ENCODE measurements at regions not wholly inside any gene's neighbourhood (a gene's known extent, or its start where the extent isn't known, plus 50 kb on each side); places are given as distances from the start of the nearest gene placed in this dataset.

DNA sequence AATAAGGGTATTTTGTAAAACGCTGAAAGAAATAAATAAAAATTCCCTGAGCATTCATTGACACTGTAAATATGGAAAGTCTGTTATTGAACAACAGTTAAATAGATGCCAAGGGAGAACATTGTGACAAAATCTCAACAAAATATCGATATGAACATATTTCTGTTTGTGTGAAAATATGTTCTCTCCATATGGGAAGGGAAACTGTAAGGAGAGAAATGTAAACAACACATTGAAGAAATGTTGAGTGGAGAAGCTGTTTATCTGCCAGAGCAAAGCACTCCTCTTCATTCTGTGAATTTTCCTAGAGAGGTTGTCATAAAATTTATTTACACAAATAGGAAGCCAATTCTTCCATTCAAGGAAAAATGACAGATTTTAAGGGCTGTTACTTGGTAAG is 57.1 kb upstream of the EOMES start:
- Histone ChIP-seq H3K36me3 (ENCODE audit: insufficient read depth, low read length) (no peaks in the 10 kb centered on the region), H3K27me3 (ENCODE audit: insufficient read depth, low read length) (peaks cover 14% of the 10 kb centered on the region; the same call in 1 of the 2 replicates), H3K4me1 (ENCODE audit: control insufficient read depth, insufficient read depth, low read length, unreplicated experiment) (no peaks in the 10 kb centered on the region), H3K4me3 (ENCODE audit: low read depth, low read length) (no peak overlapping the region), H3K27ac (ENCODE audit: low read depth, low read length) (no peak overlapping the region), H2AFZ (ENCODE audit: low read length, unreplicated experiment) (no peak overlapping the region), H3K79me2 (ENCODE audit: control insufficient read depth, insufficient read depth, low read length, unreplicated experiment) (no peaks in the 10 kb centered on the region)

DNA sequence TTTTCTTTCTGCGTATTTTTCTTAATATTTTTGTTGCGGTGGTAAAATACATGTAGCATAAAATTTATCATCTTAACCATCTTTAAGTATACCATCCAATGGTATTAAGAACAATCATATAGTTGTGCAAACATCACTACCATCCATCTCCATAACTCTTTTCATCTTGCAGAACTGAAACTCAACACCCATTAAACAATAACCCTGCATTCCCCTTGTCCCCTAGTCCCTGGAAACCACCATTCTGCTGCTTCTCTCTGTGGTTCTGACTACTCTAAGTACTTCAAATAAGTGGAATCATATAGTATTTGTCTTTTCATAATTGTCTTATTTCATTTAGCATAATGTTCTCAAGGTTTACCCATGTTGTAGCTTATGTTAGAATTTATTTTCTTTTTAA is 67.3 kb upstream of the EOMES start:
- Histone ChIP-seq H3K27ac (ENCODE audit: low read depth, low read length) (no peak overlapping the region), H3K27me3 (ENCODE audit: insufficient read depth, low read length) (peaks cover 25% of the 10 kb centered on the region), H2AFZ (ENCODE audit: low read length, unreplicated experiment) (no peak overlapping the region), H3K4me3 (ENCODE audit: low read depth, low read length) (no peak overlapping the region), H3K4me1 (ENCODE audit: control insufficient read depth, insufficient read depth, low read length, unreplicated experiment) (no peaks in the 10 kb centered on the region), H3K36me3 (ENCODE audit: insufficient read depth, low read length) (no peaks in the 10 kb centered on the region), H3K79me2 (ENCODE audit: control insufficient read depth, insufficient read depth, low read length, unreplicated experiment) (no peaks in the 10 kb centered on the region)

DNA sequence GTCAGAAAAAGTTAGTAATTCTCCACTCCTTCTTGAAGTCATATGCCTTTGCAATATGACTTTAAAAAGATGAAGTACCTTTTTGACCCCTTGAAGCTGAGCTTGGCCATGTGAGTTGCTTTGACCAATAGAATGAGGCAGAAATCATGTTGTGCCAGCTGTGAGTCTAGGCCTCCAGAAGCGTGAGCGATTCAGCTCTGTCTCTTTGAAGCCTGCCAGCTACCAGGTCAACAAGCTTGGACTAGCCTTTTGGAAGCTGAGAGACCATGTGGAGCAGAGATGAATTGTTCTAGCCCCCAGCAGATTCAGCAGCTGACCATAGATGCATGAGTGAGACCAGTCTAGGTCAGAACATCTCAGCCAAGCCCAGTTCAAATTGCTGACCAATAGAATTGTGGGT is 69.8 kb upstream of the EOMES start:
- no peaks in the 10 kb centered on the region for H3K79me2 ChIP-seq (ENCODE audit: control insufficient read depth, insufficient read depth, low read length, unreplicated experiment)
- H2AFZ ChIP-seq (ENCODE audit: low read length, unreplicated experiment) = no peak overlapping the region
- no peaks in the 10 kb centered on the region for H3K36me3 ChIP-seq (ENCODE audit: insufficient read depth, low read length)
- H3K27me3 ChIP-seq (ENCODE audit: insufficient read depth, low read length) = peaks cover 15% of the 10 kb centered on the region; the same call in 1 of the 2 replicates
- no peaks in the 10 kb centered on the region for H3K4me1 ChIP-seq (ENCODE audit: control insufficient read depth, insufficient read depth, low read length, unreplicated experiment)
- no peak overlapping the region for H3K27ac ChIP-seq (ENCODE audit: low read depth, low read length)
- no peak overlapping the region for H3K4me3 ChIP-seq (ENCODE audit: low read depth, low read length)

DNA sequence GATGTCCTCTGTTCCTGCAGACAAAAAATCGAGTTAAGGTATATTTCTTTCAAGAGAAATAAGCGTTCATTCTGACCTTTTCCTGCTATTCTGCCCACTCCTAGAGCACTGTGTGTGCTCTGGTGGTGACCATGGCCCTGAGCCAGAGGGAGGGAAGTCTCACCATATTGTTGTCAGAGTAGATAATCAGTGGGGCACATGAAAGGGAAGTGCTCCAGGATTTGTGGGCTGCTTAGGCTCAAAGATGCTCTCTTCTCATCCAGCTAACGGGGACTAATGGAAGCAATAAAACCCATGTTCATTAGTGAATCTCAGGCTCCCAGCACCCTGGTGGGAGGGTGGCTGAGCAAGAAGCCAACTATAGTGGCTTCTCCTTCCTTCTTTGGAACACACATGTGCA is 70.7 kb upstream of the EOMES start:
- no peak overlapping the region for H3K27ac ChIP-seq (ENCODE audit: low read depth, low read length)
- no peaks in the 10 kb centered on the region for H3K36me3 ChIP-seq (ENCODE audit: insufficient read depth, low read length)
- H3K27me3 ChIP-seq (ENCODE audit: insufficient read depth, low read length) = peaks cover 15% of the 10 kb centered on the region; the same call in 1 of the 2 replicates
- no peak overlapping the region for H3K4me3 ChIP-seq (ENCODE audit: low read depth, low read length)
- H3K4me1 ChIP-seq (ENCODE audit: control insufficient read depth, insufficient read depth, low read length, unreplicated experiment) = no peaks in the 10 kb centered on the region
- no peaks in the 10 kb centered on the region for H3K79me2 ChIP-seq (ENCODE audit: control insufficient read depth, insufficient read depth, low read length, unreplicated experiment)
- no peak overlapping the region for H2AFZ ChIP-seq (ENCODE audit: low read length, unreplicated experiment)

DNA sequence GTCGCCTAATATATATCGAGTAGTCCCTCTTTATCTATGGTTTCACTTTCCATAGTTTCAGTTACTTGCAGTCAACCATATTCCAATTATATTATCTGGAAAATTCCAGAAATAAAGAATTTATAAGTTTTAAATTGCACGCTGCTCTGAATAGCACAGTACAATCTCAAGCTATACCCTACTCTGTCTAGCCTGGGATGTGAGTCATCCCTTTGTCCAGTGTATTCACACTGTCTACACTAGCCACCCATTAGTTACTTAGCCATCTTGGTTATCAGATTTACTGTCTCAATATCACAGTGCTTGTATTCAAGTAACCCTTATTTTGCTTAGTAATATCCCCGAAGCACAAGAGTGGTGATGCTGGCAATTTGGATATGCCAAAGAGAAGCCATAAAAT is 72.1 kb upstream of the EOMES start:
- Histone ChIP-seq H3K79me2 (ENCODE audit: control insufficient read depth, insufficient read depth, low read length, unreplicated experiment) (no peaks in the 10 kb centered on the region), H3K4me1 (ENCODE audit: control insufficient read depth, insufficient read depth, low read length, unreplicated experiment) (no peaks in the 10 kb centered on the region), H2AFZ (ENCODE audit: low read length, unreplicated experiment) (no peak overlapping the region)

DNA sequence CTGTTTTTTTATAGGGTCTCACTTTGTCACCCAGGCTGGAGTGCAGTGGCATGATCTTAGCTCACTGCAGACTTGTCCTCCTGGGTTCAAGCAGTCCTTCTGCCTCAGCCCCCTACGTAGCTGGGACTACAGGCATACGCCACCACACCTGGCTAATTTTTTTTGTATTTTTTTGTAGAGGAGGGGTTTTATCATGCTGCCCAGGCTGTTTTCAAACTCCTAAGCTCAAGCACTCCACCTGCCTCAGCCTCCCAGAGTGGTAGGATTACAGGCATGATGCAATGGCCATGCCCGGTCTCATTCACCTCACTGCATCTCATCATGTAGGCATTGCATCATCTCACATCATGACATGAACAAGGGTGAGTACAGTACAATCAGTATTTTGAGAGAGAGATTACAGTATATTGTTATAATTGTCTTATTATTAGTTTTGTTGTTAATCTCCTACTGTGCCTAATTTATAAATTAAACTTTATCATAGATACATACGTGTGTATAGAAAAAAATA is 74.3 kb upstream of the EOMES start:
- Histone ChIP-seq H3K4me1 (ENCODE audit: control insufficient read depth, insufficient read depth, low read length, unreplicated experiment) (no peaks in the 10 kb centered on the region), H2AFZ (ENCODE audit: low read length, unreplicated experiment) (no peak overlapping the region), H3K79me2 (ENCODE audit: control insufficient read depth, insufficient read depth, low read length, unreplicated experiment) (no peaks in the 10 kb centered on the region), H3K4me3 (ENCODE audit: low read depth, low read length) (no peak overlapping the region), H3K36me3 (ENCODE audit: insufficient read depth, low read length) (no peaks in the 10 kb centered on the region), H3K27me3 (ENCODE audit: insufficient read depth, low read length) (peaks cover 15% of the 10 kb centered on the region; the same call in 1 of the 2 replicates), H3K27ac (ENCODE audit: low read depth, low read length) (no peak overlapping the region)

More for the DNA sequence above, 72.1 kb upstream of the EOMES start:
- Histone ChIP-seq H3K4me3 (ENCODE audit: low read depth, low read length) (no peak overlapping the region), H3K27ac (ENCODE audit: low read depth, low read length) (no peak overlapping the region), H3K36me3 (ENCODE audit: insufficient read depth, low read length) (no peaks in the 10 kb centered on the region), H3K27me3 (ENCODE audit: insufficient read depth, low read length) (peaks cover 15% of the 10 kb centered on the region; the same call in 1 of the 2 replicates)

DNA sequence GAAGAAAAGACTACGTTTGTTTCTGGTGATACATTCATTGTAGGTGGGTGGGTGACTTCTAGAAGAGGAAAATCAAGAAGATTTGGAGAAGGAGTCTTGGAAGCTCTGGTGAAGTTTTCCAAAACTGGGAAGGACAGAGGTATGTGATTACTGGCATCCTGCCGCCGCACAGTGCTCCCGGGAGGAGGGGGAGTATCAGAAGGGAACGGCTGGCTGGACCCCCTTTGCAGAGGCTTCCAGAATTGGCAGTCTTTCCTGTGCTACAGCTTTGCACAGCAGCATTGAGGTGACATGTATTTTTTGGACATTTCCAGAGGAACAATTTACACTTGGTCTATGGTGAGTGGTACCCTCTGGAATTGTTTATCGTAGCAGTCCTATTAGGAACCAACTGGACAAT is 75.7 kb upstream of the EOMES start:
- Histone ChIP-seq H3K4me1 (ENCODE audit: control insufficient read depth, insufficient read depth, low read length, unreplicated experiment) (no peaks in the 10 kb centered on the region), H2AFZ (ENCODE audit: low read length, unreplicated experiment) (no peak overlapping the region), H3K27me3 (ENCODE audit: insufficient read depth, low read length) (peaks cover 15% of the 10 kb centered on the region; the same call in 1 of the 2 replicates), H3K36me3 (ENCODE audit: insufficient read depth, low read length) (no peaks in the 10 kb centered on the region), H3K27ac (ENCODE audit: low read depth, low read length) (no peak overlapping the region), H3K4me3 (ENCODE audit: low read depth, low read length) (no peak overlapping the region), H3K79me2 (ENCODE audit: control insufficient read depth, insufficient read depth, low read length, unreplicated experiment) (no peaks in the 10 kb centered on the region)

DNA sequence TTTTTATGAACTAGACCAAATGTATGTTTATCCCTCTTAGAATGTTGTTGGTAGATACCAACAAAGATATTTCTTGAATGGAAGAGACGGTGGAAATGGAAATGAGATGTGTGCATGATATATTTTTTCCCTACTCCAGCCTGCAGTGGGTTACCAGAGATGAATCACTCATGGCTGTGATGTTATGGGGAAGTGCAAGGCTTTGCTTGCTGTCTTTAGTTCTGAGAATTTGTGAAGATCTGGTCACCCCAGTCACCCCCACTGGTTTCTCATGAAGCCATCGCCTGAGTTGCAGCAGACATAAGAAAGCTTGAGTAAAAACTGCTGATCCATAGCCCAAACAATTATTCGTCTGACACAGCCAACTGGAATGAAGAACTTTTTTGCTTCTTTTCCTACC is 78.1 kb upstream of the EOMES start:
- no peaks in the 10 kb centered on the region for H3K36me3 ChIP-seq (ENCODE audit: insufficient read depth, low read length)
- H2AFZ ChIP-seq (ENCODE audit: low read length, unreplicated experiment) = no peak overlapping the region
- peaks cover 4% of the 10 kb centered on the region; the same call in 1 of the 2 replicates for H3K27me3 ChIP-seq (ENCODE audit: insufficient read depth, low read length)
- no peaks in the 10 kb centered on the region for H3K79me2 ChIP-seq (ENCODE audit: control insufficient read depth, insufficient read depth, low read length, unreplicated experiment)
- no peaks in the 10 kb centered on the region for H3K4me1 ChIP-seq (ENCODE audit: control insufficient read depth, insufficient read depth, low read length, unreplicated experiment)
- no peak overlapping the region for H3K27ac ChIP-seq (ENCODE audit: low read depth, low read length)
- no peak overlapping the region for H3K4me3 ChIP-seq (ENCODE audit: low read depth, low read length)

DNA sequence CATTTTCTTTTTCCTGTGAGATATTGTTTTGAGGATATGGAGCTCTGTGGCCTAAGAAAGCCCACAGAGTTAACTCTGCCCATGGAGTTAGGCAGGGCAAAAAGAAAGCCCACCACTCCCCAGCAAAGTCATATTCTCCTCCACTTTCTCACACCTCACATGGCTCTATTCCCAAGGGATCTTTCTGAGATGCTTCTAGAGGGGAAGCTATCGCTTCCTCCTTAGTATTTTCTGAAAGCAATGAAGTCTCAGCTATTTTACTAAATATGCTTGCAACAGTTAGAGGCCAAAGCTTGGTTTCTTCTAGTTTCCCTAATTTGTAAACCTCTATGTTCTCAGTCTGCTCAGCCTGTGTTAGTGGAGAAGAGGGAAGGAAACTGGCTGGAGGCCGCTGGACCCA is 80.3 kb upstream of the EOMES start:
- H3K27ac ChIP-seq (ENCODE audit: low read depth, low read length) = no peak overlapping the region
- no peaks in the 10 kb centered on the region for H3K79me2 ChIP-seq (ENCODE audit: control insufficient read depth, insufficient read depth, low read length, unreplicated experiment)
- H3K36me3 ChIP-seq (ENCODE audit: insufficient read depth, low read length) = no peaks in the 10 kb centered on the region
- H3K4me1 ChIP-seq (ENCODE audit: control insufficient read depth, insufficient read depth, low read length, unreplicated experiment) = no peaks in the 10 kb centered on the region
- H2AFZ ChIP-seq (ENCODE audit: low read length, unreplicated experiment) = no peak overlapping the region
- no peaks in the 10 kb centered on the region for H3K27me3 ChIP-seq (ENCODE audit: insufficient read depth, low read length)
- H3K4me3 ChIP-seq (ENCODE audit: low read depth, low read length) = no peak overlapping the region

DNA sequence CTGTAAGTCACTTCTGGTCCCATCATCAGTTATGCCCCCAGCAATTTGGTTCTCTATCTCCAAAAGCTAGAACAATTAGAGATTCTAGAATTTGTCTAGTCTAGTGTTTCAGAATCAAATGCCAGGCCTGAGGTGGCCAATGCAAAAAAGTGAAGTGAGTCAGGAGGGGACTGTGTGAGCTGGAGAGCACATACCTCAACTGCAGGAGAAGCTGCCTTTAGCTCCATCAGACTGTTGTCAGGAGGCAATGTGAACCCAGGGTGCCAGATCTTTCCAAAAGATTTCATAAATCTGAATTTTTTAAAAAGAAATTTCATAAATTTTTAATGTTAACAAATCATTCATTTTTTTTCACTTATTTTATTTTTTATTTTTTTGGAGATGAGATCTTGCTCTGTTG is 80.7 kb upstream of the EOMES start:
- no peaks in the 10 kb centered on the region for H3K79me2 ChIP-seq (ENCODE audit: control insufficient read depth, insufficient read depth, low read length, unreplicated experiment)
- H3K4me3 ChIP-seq (ENCODE audit: low read depth, low read length) = no peak overlapping the region
- H3K27me3 ChIP-seq (ENCODE audit: insufficient read depth, low read length) = no peaks in the 10 kb centered on the region
- no peaks in the 10 kb centered on the region for H3K4me1 ChIP-seq (ENCODE audit: control insufficient read depth, insufficient read depth, low read length, unreplicated experiment)
- H2AFZ ChIP-seq (ENCODE audit: low read length, unreplicated experiment) = no peak overlapping the region
- no peak overlapping the region for H3K27ac ChIP-seq (ENCODE audit: low read depth, low read length)
- H3K36me3 ChIP-seq (ENCODE audit: insufficient read depth, low read length) = no peaks in the 10 kb centered on the region

DNA sequence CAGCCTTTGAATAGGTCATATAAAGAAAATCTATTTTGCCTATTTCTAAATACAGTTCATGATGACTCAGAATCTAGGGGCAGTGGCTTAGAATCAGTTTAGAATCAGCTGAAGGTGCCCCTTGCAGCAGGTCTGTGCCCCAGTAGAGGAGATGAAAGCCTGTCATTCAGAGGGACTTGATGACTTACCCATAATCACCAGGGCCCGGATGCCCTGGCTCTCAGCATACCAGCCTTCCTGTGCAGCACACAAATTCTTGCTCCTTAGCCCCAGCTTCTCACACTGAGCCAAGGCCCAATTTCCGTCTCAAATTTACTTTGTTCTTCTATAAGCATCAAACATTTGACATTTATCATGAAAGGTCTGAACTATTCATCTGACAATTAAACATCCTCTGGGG is 83.2 kb upstream of the EOMES start:
- H2AFZ ChIP-seq (ENCODE audit: low read length, unreplicated experiment) = no peak overlapping the region
- no peaks in the 10 kb centered on the region for H3K4me1 ChIP-seq (ENCODE audit: control insufficient read depth, insufficient read depth, low read length, unreplicated experiment)

More for the DNA sequence above, 83.2 kb upstream of the EOMES start:
- no peaks in the 10 kb centered on the region for H3K27me3 ChIP-seq (ENCODE audit: insufficient read depth, low read length)
- no peak overlapping the region for H3K4me3 ChIP-seq (ENCODE audit: low read depth, low read length)
- H3K27ac ChIP-seq (ENCODE audit: low read depth, low read length) = no peak overlapping the region
- no peaks in the 10 kb centered on the region for H3K36me3 ChIP-seq (ENCODE audit: insufficient read depth, low read length)
- no peaks in the 10 kb centered on the region for H3K79me2 ChIP-seq (ENCODE audit: control insufficient read depth, insufficient read depth, low read length, unreplicated experiment)
